ENCODE measurements at regions not wholly inside any gene's neighbourhood (a gene's known extent, or its start where the extent isn't known, plus 50 kb on each side); places are given as distances from the start of the nearest gene placed in this dataset.

DNA sequence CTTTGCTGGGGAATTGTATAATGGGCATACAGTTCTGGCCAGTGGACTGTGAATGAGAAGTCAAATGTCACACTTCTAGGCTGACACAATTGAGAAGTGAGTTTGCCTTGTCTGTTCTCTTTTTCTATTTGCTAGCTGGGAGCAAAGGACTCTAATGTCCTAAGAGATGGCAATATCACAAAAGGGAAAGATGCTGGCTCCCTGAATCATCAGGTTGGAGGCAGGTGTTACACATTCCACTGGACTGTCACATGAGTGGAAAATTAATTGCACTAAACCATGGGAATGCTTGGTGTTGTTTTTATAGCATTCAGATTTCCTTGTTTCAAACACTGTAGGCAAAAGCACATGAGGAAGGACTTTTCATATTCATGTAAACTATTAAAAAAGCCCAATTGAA is 388.3 kb downstream of the ADAM29 start (continued):
- TF ChIP-seq ZNF521 (tag by site-specific recombination; IDR thresholded peaks at IDR 0.05) (no peak), MYNN (tag by site-specific recombination; IDR thresholded peaks at IDR 0.05; ENCODE audit: borderline replicate concordance) (no peak), SETDB1 (IDR thresholded peaks at IDR 0.05; ENCODE audit: insufficient read length, low read length) (no peak), PRDM4 (tag by site-specific recombination; IDR thresholded peaks at IDR 0.05) (no peak), ZNF830 (tag by site-specific recombination; IDR thresholded peaks at IDR 0.05; ENCODE audit: low read depth) (no peak), ZNF701 (tag by site-specific recombination; IDR thresholded peaks at IDR 0.05) (no peak), ZNF433 (tag by site-specific recombination; IDR thresholded peaks at IDR 0.05; ENCODE audit: low read depth) (no peak), MEIS1 (CRISPR knock-in tag; IDR thresholded peaks at IDR 0.05; ENCODE audit: borderline replicate concordance) (no peak)

- Histone ChIP-seq H3K9me3 (ENCODE audit: control insufficient read depth, insufficient read depth, low read depth, low read length) (no peaks in the 10 kb centered on the region), H3K4me3 (ENCODE audit: low read depth, low read length) (no peak overlapping the region), H3K36me3 (ENCODE audit: control insufficient read depth in 2 of 2, insufficient read depth in 1 of 2, low read length in 2 of 2) (no peaks in the 10 kb centered on the region), H3K27ac (ENCODE audit: extremely low read depth, low read depth, low read length) (no peak overlapping the region), H3K4me1 (ENCODE audit: control insufficient read depth, insufficient read depth, low read length) (no peaks in the 10 kb centered on the region)
- POLR2A ChIA-PET, result no interaction called here
- TF ChIP-seq, protein P1, sequence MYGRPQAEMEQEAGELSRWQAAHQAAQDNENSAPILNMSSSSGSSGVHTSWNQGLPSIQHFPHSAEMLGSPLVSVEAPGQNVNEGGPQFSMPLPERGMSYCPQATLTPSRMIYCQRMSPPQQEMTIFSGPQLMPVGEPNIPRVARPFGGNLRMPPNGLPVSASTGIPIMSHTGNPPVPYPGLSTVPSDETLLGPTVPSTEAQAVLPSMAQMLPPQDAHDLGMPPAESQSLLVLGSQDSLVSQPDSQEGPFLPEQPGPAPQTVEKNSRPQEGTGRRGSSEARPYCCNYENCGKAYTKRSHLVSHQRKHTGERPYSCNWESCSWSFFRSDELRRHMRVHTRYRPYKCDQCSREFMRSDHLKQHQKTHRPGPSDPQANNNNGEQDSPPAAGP (tag by site-specific recombination; IDR thresholded peaks at IDR 0.05), result no peak
- TF ChIP-seq GLI4 (tag by site-specific recombination; IDR thresholded peaks at IDR 0.05) (no peak), ZNF610 (tag by site-specific recombination; IDR thresholded peaks at IDR 0.05; ENCODE audit: borderline replicate concordance) (no peak), TCF7L2 (IDR thresholded peaks at IDR 0.05; ENCODE audit: borderline replicate concordance, low read depth, low read length) (no peak), ZNF157 (tag by site-specific recombination; IDR thresholded peaks at IDR 0.05) (no peak), ZNF174 (tag by site-specific recombination; IDR thresholded peaks at IDR 0.05) (no peak), ZNF394 (tag by site-specific recombination; IDR thresholded peaks at IDR 0.05; ENCODE audit: borderline replicate concordance) (no peak), ZNF747 (tag by site-specific recombination; IDR thresholded peaks at IDR 0.05) (no peak), GFI1B (tag by site-specific recombination; IDR thresholded peaks at IDR 0.05) (no peak), ZNF148 (tag by site-specific recombination; IDR thresholded peaks at IDR 0.05; ENCODE audit: borderline replicate concordance) (no peak), ZNF37A (tag by site-specific recombination; IDR thresholded peaks at IDR 0.05) (no peak), ZFP69B (tag by site-specific recombination; IDR thresholded peaks at IDR 0.05) (no peak)
- CTCF ChIA-PET, result no interaction called here
These were observed 389.2 kb downstream of the ADAM29 start for GRCh38 chr4:175307326-175307725.

GRCh38 chr4:175308236-175308635 is 390.1 kb downstream of the ADAM29 start:
- ChIA-PET POLR2A (no interaction called here), CTCF (no interaction called here)
- no peaks in the 10 kb centered on the region for H3K9me3 ChIP-seq (ENCODE audit: control insufficient read depth, insufficient read depth, low read depth, low read length)
- TF ChIP-seq ZBTB1 (tag by site-specific recombination; IDR thresholded peaks at IDR 0.05) (no peak), REST (tag by site-specific recombination; IDR thresholded peaks at IDR 0.05) (no peak), OVOL3 (tag by site-specific recombination; IDR thresholded peaks at IDR 0.05) (no peak), ZNF658 (tag by site-specific recombination; IDR thresholded peaks at IDR 0.05) (no peak)
- TF ChIP-seq, protein P2, sequence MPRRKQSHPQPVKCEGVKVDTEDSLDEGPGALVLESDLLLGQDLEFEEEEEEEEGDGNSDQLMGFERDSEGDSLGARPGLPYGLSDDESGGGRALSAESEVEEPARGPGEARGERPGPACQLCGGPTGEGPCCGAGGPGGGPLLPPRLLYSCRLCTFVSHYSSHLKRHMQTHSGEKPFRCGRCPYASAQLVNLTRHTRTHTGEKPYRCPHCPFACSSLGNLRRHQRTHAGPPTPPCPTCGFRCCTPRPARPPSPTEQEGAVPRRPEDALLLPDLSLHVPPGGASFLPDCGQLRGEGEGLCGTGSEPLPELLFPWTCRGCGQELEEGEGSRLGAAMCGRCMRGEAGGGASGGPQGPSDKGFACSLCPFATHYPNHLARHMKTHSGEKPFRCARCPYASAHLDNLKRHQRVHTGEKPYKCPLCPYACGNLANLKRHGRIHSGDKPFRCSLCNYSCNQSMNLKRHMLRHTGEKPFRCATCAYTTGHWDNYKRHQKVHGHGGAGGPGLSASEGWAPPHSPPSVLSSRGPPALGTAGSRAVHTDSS (tag by site-specific recombination; IDR thresholded peaks at IDR 0.05), result no peak

More at GRCh38 chr4:175308236-175308635, 390.1 kb downstream of the ADAM29 start:
- Histone ChIP-seq H3K27ac (ENCODE audit: extremely low read depth, low read depth, low read length) (no peak overlapping the region), H3K4me1 (ENCODE audit: control insufficient read depth, insufficient read depth, low read length) (no peaks in the 10 kb centered on the region), H3K4me3 (ENCODE audit: low read depth, low read length) (no peak overlapping the region), H3K36me3 (ENCODE audit: control insufficient read depth in 2 of 2, insufficient read depth in 1 of 2, low read length in 2 of 2) (no peaks in the 10 kb centered on the region)

All from HEK293 (cell line).